GM19238 (cell line): ENCODE measurements at regions not wholly inside any gene's neighbourhood (a gene's known extent, or its start where the extent isn't known, plus 50 kb on each side); places are given as distances from the start of the nearest gene placed in this dataset.

Experiments used
- DNase-seq: peaks from one replicate; pipeline ENCODE4 v3.0.0; 2011; ENCODE audit warnings: low spot score; ENCODE audit not compliant: insufficient read length

GRCh38 chr3:95134693-95135413 lies 1072.0 kb downstream of the NSUN3 start:
- DNase-seq = no peak

- DNase-seq = no peak
These were observed 1085.2 kb downstream of the NSUN3 start for GRCh38 chr3:95148107-95148506.

- no peak for DNase-seq
These were observed 1088.7 kb downstream of the NSUN3 start for GRCh38 chr3:95151590-95151989.

- DNase-seq = no peak
These were observed 1091.9 kb downstream of the NSUN3 start for GRCh38 chr3:95154766-95155165.

GRCh38 chr3:95162794-95163193 lies 1099.9 kb downstream of the NSUN3 start:
- DNase-seq = no peak

- no peak for DNase-seq
These were observed 1104.9 kb downstream of the NSUN3 start for GRCh38 chr3:95167748-95168147.

- DNase-seq = no peak
These were observed 1105.7 kb downstream of the NSUN3 start for GRCh38 chr3:95168526-95168925.

GRCh38 chr3:95172164-95172943 lies 1109.5 kb downstream of the NSUN3 start:
- no peak for DNase-seq

- DNase-seq = no peak
These were observed 1114.2 kb downstream of the NSUN3 start for GRCh38 chr3:95177096-95177495.

GRCh38 chr3:95184038-95184437 lies 1121.2 kb downstream of the NSUN3 start:
- DNase-seq = no peak

GRCh38 chr3:95189348-95189747 lies 1126.5 kb downstream of the NSUN3 start:
- DNase-seq = no peak

- DNase-seq = no peak
These were observed 1134.8 kb downstream of the NSUN3 start for GRCh38 chr3:95197661-95198060.

- no peak for DNase-seq
These were observed 1137.5 kb downstream of the NSUN3 start for GRCh38 chr3:95200384-95200783.

- no peak for DNase-seq
These were observed 1148.0 kb downstream of the NSUN3 start for GRCh38 chr3:95210878-95211277.

- DNase-seq = no peak
These were observed 1149.3 kb downstream of the NSUN3 start for GRCh38 chr3:95212117-95212516.

- DNase-seq = no peak
These were observed 1152.6 kb downstream of the NSUN3 start for GRCh38 chr3:95215437-95215957.

- DNase-seq = no peak
These were observed 1154.8 kb downstream of the NSUN3 start for GRCh38 chr3:95217661-95218060.

GRCh38 chr3:95218484-95218883 lies 1155.6 kb downstream of the NSUN3 start:
- no peak for DNase-seq

GRCh38 chr3:95226437-95226836 lies 1163.6 kb downstream of the NSUN3 start:
- no peak for DNase-seq

GRCh38 chr3:95227092-95227491 lies 1164.2 kb downstream of the NSUN3 start:
- no peak for DNase-seq

GRCh38 chr3:95228416-95228815 lies 1165.6 kb downstream of the NSUN3 start:
- DNase-seq = no peak

GRCh38 chr3:95235916-95236315 lies 1173.1 kb downstream of the NSUN3 start:
- no peak for DNase-seq

- no peak for DNase-seq
These were observed 1174.9 kb downstream of the NSUN3 start for GRCh38 chr3:95237783-95238182.
